GM12878 (cell line): ENCODE measurements at regions not wholly inside any gene's neighbourhood (a gene's known extent, or its start where the extent isn't known, plus 50 kb on each side); places are given as distances from the start of the nearest gene placed in this dataset.

Experiments used
- ATAC-seq: fragments of 200-7000 bp; cut with Tn5 transposase; 3 replicates; pipeline ENCODE4 v1.9.1; 2020; ENCODE audit warnings: mild to moderate bottlenecking, moderate library complexity
- BruUV-seq: library from RNA; stranded (reverse); fragments of 400-500 nt; replicated peaks from 2 replicates; lab custom pipeline; 2021; lab: Mats Ljungman, UMichigan
- CTCF ChIA-PET: fragments of 300-600 bp; sonication (Branson Sonifier 250); formaldehyde crosslinking; extraction: SDS; loops from one replicate; lab custom pipeline; 2021; ENCODE audit warnings: inconsistent platforms; lab: Yijun Ruan, JAX
- POLR2A ChIA-PET: fragments of 350-600 bp; formaldehyde crosslinking; extraction: SDS; loops from one replicate; lab custom pipeline; 2021; ENCODE audit warnings: inconsistent platforms; lab: Charles Lee
- RAD21 ChIA-PET: fragments of 300-600 bp; sonication (Branson Sonifier 250); formaldehyde crosslinking; loops from one replicate; lab custom pipeline; 2023; ENCODE audit warnings: antibody characterized with exemption; ENCODE audit not compliant: unreplicated experiment; lab: Charles Lee
- SMC1A ChIA-PET: fragments of 300-600 bp; sonication (Branson Sonifier 250); formaldehyde crosslinking; loops from one replicate; lab custom pipeline; 2023; ENCODE audit not compliant: unreplicated experiment, uncharacterized antibody; lab: Charles Lee
- DNase-seq: peaks from one replicate; pipeline ENCODE4 v3.0.0-alpha.2; 2011; ENCODE audit warnings: low read depth, low spot score
- FAIRE-seq: peaks from 3 replicates; lab custom pipeline; 2011; peaks lifted over from hg19 to GRCh38; lab: Jason Lieb, UNC
- H2AFZ ChIP-seq: 2 replicates; pipeline ENCODE4 v1.6.0; 2011; ENCODE audit warnings: low read depth, low read length, control low read depth; ENCODE audit not compliant: control insufficient read depth
- H3K27ac ChIP-seq: 2 replicates; pipeline ENCODE4 v1.5.1; 2011; ENCODE audit warnings: control low read depth; ENCODE audit not compliant: control insufficient read depth, insufficient read depth
- H3K27me3 ChIP-seq, 2 experiments: replicated peaks in 1 of 2; 2 replicates each; pipeline versions ENCODE4 v1.6.0 to v1.6.1; 2011; ENCODE audit warnings: low read length in 1 of 2; ENCODE audit not compliant: control insufficient read depth in 2 of 2, insufficient read depth in 2 of 2
- H3K36me3 ChIP-seq, 2 experiments: 2 replicates each; pipeline ENCODE4 v1.5.1; 2011; ENCODE audit warnings: low read length in 1 of 2; ENCODE audit not compliant: control insufficient read depth in 2 of 2, insufficient read depth in 2 of 2
- H3K4me1 ChIP-seq: 2 replicates; pipeline ENCODE4 v1.6.1; 2011; ENCODE audit warnings: mild to moderate bottlenecking, low read length, moderate library complexity, mixed read lengths; ENCODE audit not compliant: control insufficient read depth, insufficient read depth
- H3K4me2 ChIP-seq: 2 replicates; pipeline ENCODE4 v1.6.0; 2011; ENCODE audit warnings: control low read depth; ENCODE audit not compliant: control insufficient read depth, insufficient read depth
- H3K4me3 ChIP-seq: fragments of 200-600 bp; sonication (generic); 2 replicates; pipeline ENCODE4 v1.5.1; 2016
- H3K79me2 ChIP-seq: 2 replicates; pipeline ENCODE4 v1.6.0; 2011; ENCODE audit warnings: low read length; ENCODE audit not compliant: control insufficient read depth, insufficient read depth
- H3K9ac ChIP-seq: 2 replicates; pipeline ENCODE4 v1.8.0; 2011; ENCODE audit warnings: low read length, control low read depth, mixed read lengths; ENCODE audit not compliant: control insufficient read depth, insufficient read depth
- H3K9me3 ChIP-seq: replicated peaks from 3 replicates; pipeline ENCODE4 v1.5.1; 2011; ENCODE audit warnings: mild to moderate bottlenecking, low read length; ENCODE audit not compliant: control insufficient read depth, insufficient read depth
- H4K20me1 ChIP-seq: 2 replicates; pipeline ENCODE4 v1.6.0; 2011; ENCODE audit not compliant: control insufficient read depth, insufficient read depth
- ATF7 ChIP-seq: fragments of 450-650 bp; IDR thresholded peaks from 2 replicates; pipeline ENCODE4 v1.6.1; 2016; ENCODE audit warnings: low read depth, mild to moderate bottlenecking
- BCLAF1 ChIP-seq: fragments of 450-650 bp; IDR thresholded peaks from 2 replicates; pipeline ENCODE4 v1.6.1; 2017; ENCODE audit warnings: antibody characterized with exemption, mild to moderate bottlenecking, moderate library complexity
- ETV6 ChIP-seq, 2 experiments: fragments of 450-650 bp in 1 of 2; IDR thresholded peaks in 1 of 2; conservative IDR thresholded peaks in 1 of 2; 2 replicates each; pipeline ENCODE4 v1.6.1; 2014; ENCODE audit warnings: antibody characterized with exemption in 1 of 2, borderline replicate concordance in 1 of 2, low read depth in 1 of 2, mild to moderate bottlenecking in 1 of 2, moderate library complexity in 1 of 2
- JUND ChIP-seq: IDR thresholded peaks from 2 replicates; pipeline ENCODE4 v1.6.1; 2012; ENCODE audit warnings: low read depth, mild to moderate bottlenecking, low read length, improper control_type of control experiment, moderate library complexity
- ZBED1 ChIP-seq: IDR thresholded peaks from 2 replicates; pipeline ENCODE4 v1.6.1; 2016; ENCODE audit warnings: borderline replicate concordance
- WGBS: methylation state at CpG from one replicate; pipeline ENCODE4 v1.1.6; 2016; ENCODE audit warnings: low lambda C conversion rate; ENCODE audit not compliant: insufficient replicate concordance, insufficient coverage; ENCODE audit errors: missing lambda C conversion rate; 5-methylcytosine and 5-hydroxymethylcytosine counted together
- in situ Hi-C: fragments of 300-500 bp; cut with MboI; formaldehyde crosslinking; loops from 9 replicates; pipeline ENCODE4 v1.14.3; 2018; ENCODE audit warnings: mixed read lengths
- intact Hi-C: fragments of 100-400 bp; cut with micrococcal nuclease; formaldehyde crosslinking; loops from one replicate; pipeline ENCODE4 v1.14.2; 2022; ENCODE audit not compliant: unreplicated experiment

GRCh38 chr10:130359711-130360110, 223.5 kb downstream of the GLRX3 start:
- no peak overlapping the region for H2AFZ ChIP-seq
- intact Hi-C loops: no loop called here

More at GRCh38 chr10:130359711-130360110, 223.5 kb downstream of the GLRX3 start:
- H3K79me2 ChIP-seq: no peaks in the 10 kb centered on the region
- H3K9ac ChIP-seq: no peak overlapping the region
- FAIRE-seq (no peak), DNase-seq (no peak), ATAC-seq (no peak)
- H3K4me1 ChIP-seq: no peaks in the 10 kb centered on the region
- H3K27ac ChIP-seq: no peak overlapping the region
- no peak overlapping the region for H3K4me2 ChIP-seq
- in situ Hi-C loops: no loop called here
- H3K4me3 ChIP-seq: no peak overlapping the region
- no peaks in the 10 kb centered on the region for H3K36me3 ChIP-seq
- ChIA-PET POLR2A (no interaction called here), RAD21 (no interaction called here)
- no peaks in the 10 kb centered on the region for H3K27me3 ChIP-seq
- 58% methylated on average over 10 of the region's 12 CpGs for WGBS
- H4K20me1 ChIP-seq: no peaks in the 10 kb centered on the region
- BruUV-seq: no TSS peak
- no peak for TF ChIP-seq BCLAF1
- TF ChIP-seq ATF7: no peak
- no peak for TF ChIP-seq ZBED1
- no peak for TF ChIP-seq ETV6 (conservative IDR thresholded peaks at IDR 0.05 in 1 of 2, IDR thresholded peaks at IDR 0.05 in 1 of 2; ENCODE audit: borderline replicate concordance in 1 of 2, low read depth in 1 of 2)
- no peak for TF ChIP-seq JUND
- TF ChIP-seq, all 136 proteins: peak for 0
- no peaks in the 10 kb centered on the region for H3K9me3 ChIP-seq
- ChIA-PET CTCF (no interaction called here), SMC1A (no interaction called here)
